ENCODE measurements at regions not wholly inside any gene's neighbourhood (a gene's known extent, or its start where the extent isn't known, plus 50 kb on each side); places are given as distances from the start of the nearest gene placed in this dataset.

- ChIA-PET CTCF (interaction anchor here (1.1 to 1.7 kb wide), 4 partner anchors 10 to 49 kb away, joined by 3 to 11 read pairs (median 4); no protein-coding TSS in a partner anchor), SMC1A (ENCODE audit: uncharacterized antibody, unreplicated experiment) (interaction anchor here (0.9 to 3.8 kb wide), 8 partner anchors 9 to 37 kb away, joined by 3 to 29 read pairs (median 5); no protein-coding TSS in a partner anchor), POLR2A (interaction anchor here (1.4 to 1.5 kb wide), 2 partner anchors 12 to 31 kb away, joined by 3 to 6 read pairs; no protein-coding TSS in a partner anchor), RAD21 (ENCODE audit: unreplicated experiment) (interaction anchor here (0.9 to 2.4 kb wide), 5 partner anchors 21 to 209 kb away, joined by 3 to 22 read pairs (median 6); no protein-coding TSS in a partner anchor)
- intact Hi-C loops (cut with micrococcal nuclease; ENCODE audit: unreplicated experiment) (no loop called here), in situ Hi-C loops (cut with MboI) (no loop called here)
- 0 out of 2 replicates have a peak overlapping the region, but pooled peaks have one; percentile 6 for H3K4me3 ChIP-seq
- BruUV-seq (replicated peaks) = no TSS peak
- peaks cover 23% of the 10 kb centered on the region for H3K4me1 ChIP-seq (ENCODE audit: control insufficient read depth, insufficient read depth, low read length)
- peak overlapping the region; percentile 48 for H2AFZ ChIP-seq (ENCODE audit: control insufficient read depth, low read depth, low read length)
- DNase-seq (ENCODE audit: low read depth, low spot score) = no peak
- H4K20me1 ChIP-seq (ENCODE audit: control insufficient read depth, insufficient read depth) = no peaks in the 10 kb centered on the region
- no peak for FAIRE-seq
- WGBS (ENCODE audit: insufficient coverage, insufficient replicate concordance, low lambda C conversion rate, missing lambda C conversion rate) = 0% methylated on average over 1 of the region's 1 CpG
- H3K79me2 ChIP-seq (ENCODE audit: control insufficient read depth, insufficient read depth, low read length) = no peaks in the 10 kb centered on the region
- H3K27me3 ChIP-seq (replicated peaks in 1 of 2; ENCODE audit: control insufficient read depth in 2 of 2, insufficient read depth in 2 of 2, low read length in 1 of 2) = no peaks in the 10 kb centered on the region
- no peak overlapping the region for H3K9ac ChIP-seq (ENCODE audit: control insufficient read depth, insufficient read depth, low read length)
- peak overlapping the region; percentile 41; the same call in 1 of the 2 replicates for H3K4me2 ChIP-seq (ENCODE audit: control insufficient read depth, insufficient read depth)
- H3K9me3 ChIP-seq (replicated peaks; ENCODE audit: control insufficient read depth, insufficient read depth, low read length) = no peaks in the 10 kb centered on the region
- ATAC-seq = peak; percentile 89
- H3K36me3 ChIP-seq (ENCODE audit: control insufficient read depth in 2 of 2, insufficient read depth in 2 of 2, low read length in 1 of 2) = no peaks in the 10 kb centered on the region
- H3K27ac ChIP-seq (ENCODE audit: control insufficient read depth, insufficient read depth) = peak overlapping the region; percentile 17; the same call in 1 of the 2 replicates
- peak; percentile 14 for TF ChIP-seq MEF2B (IDR thresholded peaks at IDR 0.05; ENCODE audit: partially characterized antibody, poor library complexity, severe bottlenecking)
- TF ChIP-seq, protein P1, sequence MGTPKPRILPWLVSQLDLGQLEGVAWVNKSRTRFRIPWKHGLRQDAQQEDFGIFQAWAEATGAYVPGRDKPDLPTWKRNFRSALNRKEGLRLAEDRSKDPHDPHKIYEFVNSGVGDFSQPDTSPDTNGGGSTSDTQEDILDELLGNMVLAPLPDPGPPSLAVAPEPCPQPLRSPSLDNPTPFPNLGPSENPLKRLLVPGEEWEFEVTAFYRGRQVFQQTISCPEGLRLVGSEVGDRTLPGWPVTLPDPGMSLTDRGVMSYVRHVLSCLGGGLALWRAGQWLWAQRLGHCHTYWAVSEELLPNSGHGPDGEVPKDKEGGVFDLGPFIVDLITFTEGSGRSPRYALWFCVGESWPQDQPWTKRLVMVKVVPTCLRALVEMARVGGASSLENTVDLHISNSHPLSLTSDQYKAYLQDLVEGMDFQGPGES (IDR thresholded peaks at IDR 0.05) = no peak
- no peak for TF ChIP-seq TCF3 (IDR thresholded peaks at IDR 0.05; ENCODE audit: borderline replicate concordance, insufficient read depth, low read depth, low read length)
- TF ChIP-seq SRF (IDR thresholded peaks at IDR 0.05; ENCODE audit: low read depth in 2 of 2, low read length in 2 of 2) = 0 out of 4 replicates have a peak, but pooled peaks of 1 of the 2 experiments have one; percentile 36
- TF ChIP-seq SPI1 (IDR thresholded peaks at IDR 0.05; ENCODE audit: borderline replicate concordance, insufficient read depth, low read depth, low read length) = peak; percentile 67
- TF ChIP-seq SIN3A (IDR thresholded peaks at IDR 0.05; ENCODE audit: low read depth, low read length) = no peak
- TF ChIP-seq ZBED1 (IDR thresholded peaks at IDR 0.05; ENCODE audit: borderline replicate concordance) = peak; percentile 60; the same call in 1 of the 2 replicates
- peak; percentile 60; the same call in 1 of the 2 replicates for TF ChIP-seq MEF2A (IDR thresholded peaks at IDR 0.05; ENCODE audit: insufficient read depth, low read depth, low read length)
- no peak for TF ChIP-seq BMI1 (IDR thresholded peaks at IDR 0.05; ENCODE audit: borderline replicate concordance)
- TF ChIP-seq FOXK2 (IDR thresholded peaks at IDR 0.05) = no peak
- TF ChIP-seq, protein P2, sequence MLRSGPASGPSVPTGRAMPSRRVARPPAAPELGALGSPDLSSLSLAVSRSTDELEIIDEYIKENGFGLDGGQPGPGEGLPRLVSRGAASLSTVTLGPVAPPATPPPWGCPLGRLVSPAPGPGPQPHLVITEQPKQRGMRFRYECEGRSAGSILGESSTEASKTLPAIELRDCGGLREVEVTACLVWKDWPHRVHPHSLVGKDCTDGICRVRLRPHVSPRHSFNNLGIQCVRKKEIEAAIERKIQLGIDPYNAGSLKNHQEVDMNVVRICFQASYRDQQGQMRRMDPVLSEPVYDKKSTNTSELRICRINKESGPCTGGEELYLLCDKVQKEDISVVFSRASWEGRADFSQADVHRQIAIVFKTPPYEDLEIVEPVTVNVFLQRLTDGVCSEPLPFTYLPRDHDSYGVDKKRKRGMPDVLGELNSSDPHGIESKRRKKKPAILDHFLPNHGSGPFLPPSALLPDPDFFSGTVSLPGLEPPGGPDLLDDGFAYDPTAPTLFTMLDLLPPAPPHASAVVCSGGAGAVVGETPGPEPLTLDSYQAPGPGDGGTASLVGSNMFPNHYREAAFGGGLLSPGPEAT (IDR thresholded peaks at IDR 0.05; ENCODE audit: low read depth) = no peak
- peak; percentile 67; the same call in 1 of the 2 replicates for TF ChIP-seq EED (IDR thresholded peaks at IDR 0.05; ENCODE audit: low read depth)
- no peak for TF ChIP-seq RAD51 (IDR thresholded peaks at IDR 0.05)
- TF ChIP-seq CREM (IDR thresholded peaks at IDR 0.05; ENCODE audit: low read depth) = 0 out of 2 replicates have a peak, but pooled peaks have one; percentile 17
- TF ChIP-seq SMC3 (IDR thresholded peaks at IDR 0.05; ENCODE audit: borderline replicate concordance, low read length) = 0 out of 2 replicates have a peak, but pooled peaks have one; percentile 3
- TF ChIP-seq JUNB (IDR thresholded peaks at IDR 0.05) = peak; percentile 80
- no peak for TF ChIP-seq CHD1 (IDR thresholded peaks at IDR 0.05; ENCODE audit: low read depth, low read length)
Observed at GRCh38 chr9:109935406-109936087, 155.5 kb downstream of the PALM2AKAP2 start.
